MG63 (cell line): ENCODE measurements at regions not wholly inside any gene's neighbourhood (a gene's known extent, or its start where the extent isn't known, plus 50 kb on each side); places are given as distances from the start of the nearest gene placed in this dataset.
"Not testable (repeated sequence)": the region's sequence is repeated elsewhere in the genome, so short reads cannot be mapped to it uniquely, and the experiment has no call there.

Experiments
- DNase-seq: peaks from one replicate; pipeline ENCODE4 v3.0.0-alpha.2; 2020
- H3K27me3 ChIP-seq: fragments of 250-450 bp; sonication (Bioruptor Pico); 2 replicates; pipeline ENCODE4 v1.5.1; 2020; ENCODE audit warnings: mild to moderate bottlenecking, moderate library complexity
- H3K36me3 ChIP-seq: fragments of 250-450 bp; sonication (Bioruptor Pico); 2 replicates; pipeline ENCODE4 v1.5.1; 2020; ENCODE audit warnings: mild to moderate bottlenecking, moderate library complexity
- H3K4me3 ChIP-seq: fragments of 250-450 bp; sonication (Bioruptor Pico); 2 replicates; pipeline ENCODE4 v1.5.1; 2020; ENCODE audit warnings: mild to moderate bottlenecking, moderate library complexity
- H3K9me3 ChIP-seq: fragments of 250-450 bp; sonication (Bioruptor Pico); 2 replicates; pipeline ENCODE4 v1.5.1; 2020; ENCODE audit warnings: mild to moderate bottlenecking, moderate library complexity

GRCh38 chr3:167054926-167055325 is 325.2 kb downstream of the ZBBX start:
- no peak overlapping the region for H3K4me3 ChIP-seq
- DNase-seq: no peak
- H3K9me3 ChIP-seq: no peaks in the 10 kb centered on the region
- H3K27me3 ChIP-seq: no peaks in the 10 kb centered on the region
- H3K36me3 ChIP-seq: no peaks in the 10 kb centered on the region

GRCh38 chr3:167051421-167051820 is 328.7 kb downstream of the ZBBX start:
- no peak for DNase-seq
- H3K9me3 ChIP-seq: no peaks in the 10 kb centered on the region
- no peaks in the 10 kb centered on the region for H3K27me3 ChIP-seq
- H3K36me3 ChIP-seq: no peaks in the 10 kb centered on the region
- H3K4me3 ChIP-seq: no peak overlapping the region

- DNase-seq: no peak
- Histone ChIP-seq H3K27me3 (no peaks in the 10 kb centered on the region), H3K9me3 (no peaks in the 10 kb centered on the region), H3K36me3 (no peaks in the 10 kb centered on the region), H3K4me3 (no peak overlapping the region)
Measured at GRCh38 chr3:167033866-167034265, 346.2 kb downstream of the ZBBX start.

- no peak for DNase-seq
- Histone ChIP-seq H3K27me3 (no peaks in the 10 kb centered on the region), H3K4me3 (no peak overlapping the region), H3K36me3 (no peaks in the 10 kb centered on the region), H3K9me3 (no peaks in the 10 kb centered on the region)
Measured at GRCh38 chr3:167032267-167032876, 347.7 kb downstream of the ZBBX start.

GRCh38 chr3:167031364-167032049 is 348.6 kb downstream of the ZBBX start:
- DNase-seq: no peak
- Histone ChIP-seq H3K4me3 (no peak overlapping the region), H3K36me3 (no peaks in the 10 kb centered on the region), H3K9me3 (no peaks in the 10 kb centered on the region), H3K27me3 (no peaks in the 10 kb centered on the region)

GRCh38 chr3:167030082-167030725 is 349.9 kb downstream of the ZBBX start:
- H3K9me3 ChIP-seq: no peaks in the 10 kb centered on the region
- H3K36me3 ChIP-seq: no peaks in the 10 kb centered on the region
- H3K27me3 ChIP-seq: no peaks in the 10 kb centered on the region
- no peak for DNase-seq
- H3K4me3 ChIP-seq: no peak overlapping the region

GRCh38 chr3:167019503-167019902 is 360.6 kb downstream of the ZBBX start:
- H3K36me3 ChIP-seq, H3K9me3 ChIP-seq, H3K27me3 ChIP-seq, DNase-seq, H3K4me3 ChIP-seq: not testable (repeated sequence)

- not testable (repeated sequence) for DNase-seq, H3K4me3 ChIP-seq
Measured at GRCh38 chr3:167018591-167019111, 361.4 kb downstream of the ZBBX start.

GRCh38 chr3:167012691-167013090 is 367.4 kb downstream of the ZBBX start:
- DNase-seq: no peak
- Histone ChIP-seq H3K4me3 (no peak overlapping the region), H3K36me3 (no peaks in the 10 kb centered on the region), H3K27me3 (no peaks in the 10 kb centered on the region), H3K9me3 (no peaks in the 10 kb centered on the region)

More at GRCh38 chr3:167018591-167019111, 361.4 kb downstream of the ZBBX start:
- H3K27me3 ChIP-seq, H3K9me3 ChIP-seq, H3K36me3 ChIP-seq: not testable (repeated sequence)

GRCh38 chr3:167008791-167009190 is 371.3 kb downstream of the ZBBX start:
- no peak for DNase-seq
- H3K36me3 ChIP-seq: no peaks in the 10 kb centered on the region
- no peaks in the 10 kb centered on the region for H3K27me3 ChIP-seq
- no peaks in the 10 kb centered on the region for H3K9me3 ChIP-seq
- no peak overlapping the region for H3K4me3 ChIP-seq

- Histone ChIP-seq H3K9me3 (no peaks in the 10 kb centered on the region), H3K27me3 (no peaks in the 10 kb centered on the region), H3K4me3 (no peak overlapping the region), H3K36me3 (no peaks in the 10 kb centered on the region)
- no peak for DNase-seq
Measured at GRCh38 chr3:167001374-167001773, 378.7 kb downstream of the ZBBX start.

GRCh38 chr3:166993015-166993630 is 387.0 kb downstream of the ZBBX start:
- Histone ChIP-seq H3K36me3 (no peaks in the 10 kb centered on the region), H3K9me3 (no peaks in the 10 kb centered on the region), H3K4me3 (no peak overlapping the region), H3K27me3 (no peaks in the 10 kb centered on the region)
- no peak for DNase-seq

- Histone ChIP-seq H3K9me3 (no peaks in the 10 kb centered on the region), H3K36me3 (no peaks in the 10 kb centered on the region), H3K27me3 (no peaks in the 10 kb centered on the region), H3K4me3 (no peak overlapping the region)
- DNase-seq: no peak
Measured at GRCh38 chr3:166986000-166986399, 394.1 kb downstream of the ZBBX start.

GRCh38 chr3:166975796-166976195 is 404.3 kb downstream of the ZBBX start:
- DNase-seq, H3K4me3 ChIP-seq, H3K27me3 ChIP-seq, H3K9me3 ChIP-seq, H3K36me3 ChIP-seq: not testable (repeated sequence)

- not testable (repeated sequence) for DNase-seq, H3K36me3 ChIP-seq, H3K27me3 ChIP-seq, H3K9me3 ChIP-seq, H3K4me3 ChIP-seq
Measured at GRCh38 chr3:166967714-166968113, 412.4 kb downstream of the ZBBX start.

GRCh38 chr3:166962911-166963310 is 417.2 kb downstream of the ZBBX start:
- H3K9me3 ChIP-seq: no peaks in the 10 kb centered on the region
- DNase-seq: no peak
- H3K36me3 ChIP-seq: no peaks in the 10 kb centered on the region
- H3K4me3 ChIP-seq: no peak overlapping the region
- no peaks in the 10 kb centered on the region for H3K27me3 ChIP-seq

GRCh38 chr3:166957121-166957520 is 423.0 kb downstream of the ZBBX start:
- Histone ChIP-seq H3K36me3 (no peaks in the 10 kb centered on the region), H3K27me3 (no peaks in the 10 kb centered on the region), H3K9me3 (no peaks in the 10 kb centered on the region), H3K4me3 (no peak overlapping the region)
- DNase-seq: no peak
